DLD1 (cell line): ENCODE measurements at regions not wholly inside any gene's neighbourhood (a gene's known extent, or its start where the extent isn't known, plus 50 kb on each side); places are given as distances from the start of the nearest gene placed in this dataset.
"Not testable (repeated sequence)": the region's sequence is repeated elsewhere in the genome, so short reads cannot be mapped to it uniquely, and the experiment has no call there.

Experiments
- in situ Hi-C: cut with HindIII; loops from 2 replicates; pipeline ENCODE4 v1.10.0; 2017; ENCODE audit warnings: low sequenced_read_pairs

DNA sequence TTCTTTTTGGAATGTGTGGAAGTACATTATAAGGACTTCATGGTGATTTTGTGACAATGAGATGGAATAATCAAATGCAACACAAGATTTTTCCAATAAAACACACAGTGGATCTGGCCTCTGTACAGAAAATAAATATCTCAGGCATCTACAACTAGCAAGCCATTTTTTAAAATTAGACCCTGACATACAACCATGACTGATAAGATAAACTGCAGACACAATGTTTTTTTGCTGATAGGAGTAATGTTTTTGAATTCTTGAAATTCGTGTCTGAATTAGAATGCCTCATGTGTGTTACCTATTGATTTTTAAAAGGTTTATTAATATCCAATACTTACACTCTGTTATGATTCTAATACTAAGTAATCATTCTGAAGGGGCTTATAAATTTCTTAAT is 328.1 kb downstream of the HGF start:
- in situ Hi-C loops = no loop called here

DNA sequence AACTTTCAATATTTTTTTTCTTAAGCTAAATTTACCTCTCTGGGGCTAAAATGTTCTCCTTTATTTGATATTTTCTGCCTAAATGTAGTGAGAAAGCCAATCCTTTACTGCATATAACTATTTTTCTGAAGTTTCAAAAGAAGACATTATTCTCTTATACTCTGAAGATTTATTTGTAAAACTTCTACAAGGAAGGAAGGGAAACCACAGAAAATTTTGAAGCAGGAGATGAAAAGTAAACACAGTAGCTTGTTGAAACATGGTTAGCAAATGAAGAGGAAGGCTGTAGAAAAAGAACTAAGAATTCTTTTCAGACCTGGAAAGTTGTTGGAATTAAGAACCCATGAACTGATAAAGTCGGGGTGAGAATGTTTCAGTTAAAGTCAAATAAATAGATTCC is 330.3 kb downstream of the HGF start:
- in situ Hi-C loops = no loop called here

DNA sequence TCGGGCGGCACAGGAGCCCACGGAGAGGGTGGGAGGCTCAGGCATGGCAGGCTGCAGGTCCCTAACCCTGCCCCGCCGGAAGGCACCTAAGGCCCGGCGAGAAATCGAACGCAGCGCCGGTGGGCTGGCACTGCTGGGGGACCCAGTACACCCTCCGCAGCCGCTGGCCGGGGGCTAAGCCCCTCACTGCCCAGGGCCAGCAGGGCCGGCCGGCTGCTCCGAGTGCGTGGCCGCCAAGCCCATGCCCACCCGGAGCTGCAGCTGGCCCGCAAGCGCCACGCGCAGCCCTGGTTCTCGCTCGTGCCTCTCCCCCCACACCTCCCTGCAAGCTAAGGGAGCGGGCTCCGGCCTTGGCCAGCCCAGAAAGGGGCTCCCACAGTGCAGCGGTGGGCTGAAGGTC is 332.7 kb downstream of the HGF start:
- in situ Hi-C loops = not testable (repeated sequence)

DNA sequence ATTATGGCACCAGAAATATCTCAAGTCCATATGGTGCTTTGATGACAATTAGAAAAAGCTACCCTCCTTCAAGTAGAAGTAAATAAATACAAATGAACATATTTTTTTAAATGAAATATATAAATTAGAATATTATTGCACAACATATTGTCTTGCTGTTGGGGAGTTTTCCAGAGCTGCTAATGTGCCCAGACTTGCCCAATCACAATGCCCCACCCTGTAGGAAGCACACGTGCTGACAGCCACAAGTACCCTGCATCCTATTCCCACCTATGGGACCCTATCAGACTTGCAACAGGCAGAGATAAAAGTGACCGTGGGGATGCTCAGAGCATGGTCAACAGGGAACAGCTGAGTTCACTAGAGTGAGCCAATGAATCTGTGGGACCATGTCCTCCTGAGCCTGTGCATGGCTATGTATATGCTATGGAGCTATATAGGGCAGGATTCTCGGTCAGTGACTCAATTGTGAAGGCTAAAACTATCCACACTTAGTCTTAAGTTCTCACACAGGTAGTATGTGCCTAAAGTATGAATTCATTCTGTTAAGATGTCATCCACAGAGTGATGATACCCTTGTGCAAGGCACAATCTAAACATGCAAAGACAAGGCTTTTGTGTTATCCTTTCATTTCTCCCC is 336.0 kb downstream of the HGF start:
- in situ Hi-C loops = no loop called here

DNA sequence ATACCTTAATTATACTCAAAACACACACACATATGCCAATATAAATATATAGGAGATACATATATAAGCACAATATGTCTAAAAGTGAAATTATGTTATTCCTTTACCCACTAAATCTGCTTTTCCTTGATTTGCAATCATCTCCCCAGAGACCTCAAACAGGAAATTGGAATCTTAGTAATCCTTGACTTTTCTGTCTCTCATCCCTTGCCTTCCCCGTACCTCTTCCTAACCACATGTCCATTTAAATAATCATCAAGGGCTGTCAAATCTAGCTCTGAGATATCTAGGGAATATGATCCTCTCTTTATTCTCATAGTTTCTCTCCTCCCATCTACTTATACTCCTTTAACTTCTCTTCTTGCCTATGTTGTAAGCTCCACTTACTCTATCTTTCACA is 336.6 kb downstream of the HGF start:
- in situ Hi-C loops = no loop called here

DNA sequence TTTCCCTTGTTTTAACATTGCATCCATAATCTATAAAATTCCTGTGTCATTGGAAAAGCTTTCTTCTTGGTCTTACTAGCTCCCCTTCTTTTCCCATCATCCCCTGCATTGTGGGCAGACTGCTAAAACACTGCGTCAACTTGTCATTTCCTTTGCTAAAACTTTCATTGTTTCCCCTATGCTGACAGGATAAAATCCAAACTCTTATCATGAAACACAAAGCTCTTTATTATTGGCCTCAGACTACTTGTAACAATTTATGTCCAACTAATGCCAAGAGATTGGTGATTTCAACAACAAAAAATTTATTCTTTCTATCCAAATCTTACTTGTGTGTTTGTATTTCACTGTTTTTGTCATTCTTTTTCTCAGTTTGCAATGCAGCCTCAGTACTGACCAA is 339.1 kb downstream of the HGF start:
- in situ Hi-C loops = no loop called here

DNA sequence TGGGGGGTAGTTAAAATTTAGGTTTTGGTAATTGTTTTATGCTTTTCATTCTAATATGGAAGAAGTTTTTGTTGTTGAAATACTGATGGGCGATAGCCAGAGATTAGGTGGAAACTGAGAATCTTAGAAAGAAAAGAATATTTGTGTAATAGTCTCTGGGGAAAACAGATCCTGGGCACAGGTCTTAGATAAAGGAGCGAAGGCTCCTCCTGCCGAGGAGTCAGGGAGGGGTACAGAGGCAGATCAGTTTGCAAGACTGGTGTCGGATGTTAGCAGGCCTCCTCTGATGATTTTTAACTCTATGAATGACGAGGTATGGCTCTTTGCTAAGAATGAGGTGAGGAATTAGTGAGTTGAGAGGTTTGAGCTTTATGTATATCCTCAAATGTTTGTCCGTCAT is 339.7 kb downstream of the HGF start:
- in situ Hi-C loops = no loop called here

DNA sequence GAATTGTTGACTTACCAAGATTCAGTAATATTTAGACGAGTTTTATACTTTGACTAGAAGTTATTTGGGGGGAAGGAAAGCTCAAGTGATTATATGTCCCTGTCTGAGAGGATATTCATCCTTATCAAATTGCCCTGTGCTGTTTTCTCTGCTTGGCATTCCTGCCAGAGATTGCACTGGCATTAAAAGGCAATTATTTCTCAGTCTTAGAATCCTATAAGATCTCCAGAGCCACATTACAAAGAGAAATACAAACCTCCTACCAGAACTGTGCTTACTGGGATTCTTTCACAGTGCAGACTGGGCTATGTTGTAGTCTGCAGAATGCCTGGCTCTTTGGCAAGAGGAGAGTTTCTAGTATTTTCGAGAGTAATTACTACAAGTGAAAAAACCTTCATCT is 342.4 kb downstream of the HGF start:
- in situ Hi-C loops = no loop called here

DNA sequence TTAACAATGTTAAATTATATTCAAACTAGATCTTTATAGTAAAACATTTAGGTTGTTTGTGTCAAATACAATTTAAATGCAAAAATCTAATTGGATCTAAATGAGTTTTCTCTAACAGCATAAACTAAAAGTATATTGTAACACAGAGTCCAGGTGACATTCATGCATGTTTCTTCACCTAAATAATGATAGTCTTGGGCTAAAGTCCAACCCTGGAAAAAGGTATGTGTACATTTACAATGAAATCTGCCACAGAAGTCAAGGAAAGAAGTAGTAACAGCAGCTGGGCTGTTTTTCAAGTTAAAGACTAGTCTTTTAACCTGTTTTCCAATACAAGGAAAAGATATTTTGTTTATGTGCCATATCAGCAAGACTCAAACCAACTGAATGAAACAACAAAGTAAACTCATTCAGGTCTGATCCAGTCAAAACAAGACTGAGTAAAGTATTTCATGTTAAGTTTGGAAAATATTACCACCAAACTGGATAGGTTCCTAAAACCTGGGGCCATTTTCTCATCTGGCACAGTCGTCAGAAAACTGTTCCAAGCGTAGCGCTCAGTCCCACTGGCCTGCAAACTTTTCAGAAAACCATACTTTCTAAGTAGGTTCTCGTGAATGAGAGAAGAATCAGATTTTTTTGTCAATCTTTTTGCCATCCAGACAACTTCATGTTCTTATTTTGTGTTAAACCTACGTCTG is 349.2 kb downstream of the HGF start:
- in situ Hi-C loops = no loop called here

DNA sequence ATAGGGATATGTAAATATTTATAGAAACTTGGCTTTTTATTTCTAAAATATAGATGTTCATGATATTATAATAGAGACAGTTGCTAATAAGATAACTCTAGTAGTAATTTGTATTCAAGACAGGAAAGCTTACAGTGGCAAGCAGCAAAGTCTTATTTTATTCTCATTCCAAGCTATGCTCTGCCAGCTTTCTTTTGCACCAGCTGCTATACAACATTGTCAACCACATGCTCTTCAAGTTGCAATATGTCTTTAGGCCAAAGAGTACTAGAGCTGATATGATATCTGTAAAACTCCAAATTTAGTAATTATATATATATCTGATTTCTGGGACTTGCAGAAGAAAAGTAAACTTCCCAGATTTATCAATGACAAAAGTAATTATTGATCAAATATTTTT is 350.1 kb downstream of the HGF start:
- in situ Hi-C loops = no loop called here

DNA sequence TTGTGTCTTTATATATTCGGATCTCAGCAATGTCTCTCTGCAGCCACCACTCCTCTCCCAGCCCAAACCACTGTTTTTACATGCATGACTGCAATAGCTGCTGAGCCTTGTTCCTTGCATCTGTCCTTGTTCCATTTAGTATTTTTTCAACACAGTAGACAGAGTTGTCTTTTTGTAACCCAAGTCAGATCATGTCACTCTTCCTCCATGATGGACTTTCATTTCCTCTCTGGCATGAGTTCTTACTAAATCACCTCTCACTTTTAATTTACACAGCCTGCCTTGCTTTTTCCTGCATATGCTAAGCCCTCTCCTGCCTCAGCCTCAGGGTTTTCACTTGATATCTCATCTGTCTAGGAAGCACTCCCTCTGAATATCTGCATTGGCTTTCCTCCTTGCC is 353.2 kb downstream of the HGF start:
- in situ Hi-C loops = no loop called here

DNA sequence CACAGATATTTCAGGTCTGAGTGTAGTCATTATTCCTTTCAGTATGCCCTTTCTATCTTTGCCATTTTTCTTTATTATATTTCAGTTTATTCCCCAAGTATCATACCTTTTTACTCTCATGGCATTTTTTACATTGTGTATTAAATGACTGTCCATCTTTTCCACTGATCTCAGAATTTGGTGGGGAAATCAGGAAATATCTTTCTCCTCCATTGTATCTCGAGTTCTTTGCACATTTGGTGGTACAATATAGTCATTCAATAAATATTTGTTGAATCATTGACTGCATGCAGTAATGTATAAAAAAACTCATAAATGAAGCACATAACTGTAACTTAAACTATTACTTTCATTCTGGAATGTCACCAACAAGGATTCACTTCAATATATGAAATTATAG is 354.7 kb downstream of the HGF start:
- in situ Hi-C loops = no loop called here

DNA sequence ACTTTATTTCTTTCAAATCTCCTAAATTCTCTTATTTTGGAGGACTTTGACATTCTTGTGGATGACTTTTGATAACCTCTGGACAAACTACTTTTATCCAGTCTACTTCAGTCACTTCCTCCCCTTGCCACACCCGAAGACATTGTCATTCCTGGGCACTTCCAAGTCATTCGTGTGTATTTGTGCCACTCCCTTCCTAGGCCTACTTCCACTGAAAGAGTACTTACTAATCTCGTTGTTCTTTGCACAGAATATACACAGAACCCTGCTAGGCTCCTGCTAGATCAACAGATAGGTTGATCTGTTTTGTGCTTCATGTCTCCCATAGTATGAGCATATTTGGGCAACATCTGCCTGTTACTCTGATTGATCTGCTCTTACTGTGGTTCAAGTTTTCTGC is 355.4 kb downstream of the HGF start:
- in situ Hi-C loops = no loop called here

DNA sequence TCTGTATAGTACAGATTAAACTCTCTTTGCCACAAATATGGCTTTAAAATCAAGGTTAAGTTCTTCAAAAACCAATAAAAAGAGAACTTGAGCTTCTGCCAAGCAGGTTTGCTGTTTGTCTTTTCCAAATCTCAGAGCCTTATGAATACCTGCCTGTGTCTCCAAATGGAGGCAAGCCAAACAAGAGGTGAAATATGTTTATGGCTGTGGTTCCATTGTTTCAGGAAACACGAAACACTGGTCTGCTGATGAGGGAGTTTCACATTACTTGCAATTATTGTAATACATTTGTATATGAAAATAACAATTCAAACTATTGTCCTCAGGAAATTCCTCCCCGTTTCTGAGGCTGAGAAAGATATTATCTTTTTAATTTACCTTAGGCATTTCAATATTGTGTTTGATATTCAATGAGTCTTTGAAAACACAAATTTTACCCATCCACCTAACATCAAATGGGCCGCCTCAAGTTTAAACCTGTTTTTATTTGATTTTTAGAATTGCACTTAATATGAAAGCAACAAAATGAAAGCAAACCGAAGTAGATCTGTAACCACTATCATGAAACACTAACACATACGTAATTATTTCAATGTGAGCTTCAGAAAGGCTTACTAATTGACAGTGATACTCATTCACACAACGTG is 359.3 kb downstream of the HGF start:
- in situ Hi-C loops = no loop called here

DNA sequence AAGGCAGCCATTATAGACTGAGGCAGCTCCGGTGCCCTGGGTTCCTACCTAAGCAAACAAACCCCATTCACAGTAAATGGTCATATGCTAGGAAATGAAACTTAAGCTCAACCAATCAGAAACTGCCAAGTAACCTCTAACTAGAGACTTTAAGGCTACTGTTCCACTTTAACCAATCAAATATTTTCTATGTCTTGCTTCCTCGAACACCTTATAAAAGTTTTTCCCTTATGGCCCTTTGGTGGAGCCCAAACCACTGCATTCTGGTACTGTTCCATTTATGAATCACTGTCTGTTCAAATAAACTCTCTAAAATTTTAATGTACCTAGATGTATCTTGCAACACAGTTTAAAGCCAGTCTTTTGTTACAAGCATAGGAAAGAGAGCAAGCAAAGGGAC is 361.1 kb downstream of the HGF start:
- in situ Hi-C loops = no loop called here

DNA sequence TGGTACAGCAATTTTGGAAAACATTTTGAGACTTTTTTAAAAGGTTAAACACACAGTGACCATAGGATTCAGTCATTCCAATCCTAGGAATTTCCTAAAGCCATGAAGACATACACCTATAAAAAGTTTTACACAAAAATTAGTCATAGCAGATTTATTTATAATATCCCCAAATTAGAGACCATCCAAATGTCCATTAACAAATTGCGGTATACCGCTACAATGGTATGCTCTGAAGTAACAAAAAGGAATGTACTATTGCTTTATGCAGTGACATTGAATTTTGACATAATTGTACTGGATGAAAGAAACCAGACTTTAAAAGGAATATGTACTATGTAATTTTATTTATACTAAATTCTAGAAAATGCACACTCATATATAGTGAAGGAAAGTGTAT is 362.8 kb downstream of the HGF start:
- in situ Hi-C loops = no loop called here

DNA sequence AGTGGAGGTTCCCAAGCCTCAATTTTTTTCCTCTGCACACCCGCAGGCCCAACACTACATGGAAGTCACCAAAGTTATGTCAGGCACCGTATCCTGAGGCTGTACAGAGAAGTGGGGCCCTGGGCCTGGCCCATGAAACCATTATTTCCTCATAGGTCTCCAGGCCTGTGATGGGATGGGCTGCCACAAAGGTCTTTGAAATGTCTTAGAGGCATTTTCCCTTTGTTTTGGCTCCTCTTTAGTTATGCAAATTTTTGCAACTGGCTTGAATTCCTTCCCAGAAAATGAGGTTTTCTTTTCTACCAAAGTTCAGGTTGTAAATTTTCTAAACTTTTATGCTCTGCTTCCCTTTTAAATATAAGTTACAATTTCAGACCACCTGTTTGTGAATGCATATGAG is 365.2 kb downstream of the HGF start:
- in situ Hi-C loops = no loop called here

DNA sequence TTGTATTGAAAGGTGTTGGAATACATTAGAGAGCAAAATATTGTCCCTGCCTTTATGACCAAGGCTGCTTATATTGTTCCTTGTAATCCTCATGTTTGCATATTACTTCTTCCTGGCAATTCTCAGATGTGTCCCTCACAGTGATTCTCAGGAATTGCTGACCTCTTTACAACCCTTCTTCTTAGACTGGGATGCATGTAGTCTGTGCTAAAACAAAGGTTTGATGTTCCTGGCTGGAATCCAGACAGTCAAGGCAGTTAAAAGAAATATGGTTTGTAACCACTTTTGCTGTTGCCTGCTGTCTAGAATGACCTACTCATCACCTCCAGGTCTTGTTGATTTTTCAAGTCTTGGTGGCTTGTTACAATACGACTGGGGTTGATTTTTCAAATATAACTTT is 367.6 kb downstream of the HGF start:
- in situ Hi-C loops = no loop called here

DNA sequence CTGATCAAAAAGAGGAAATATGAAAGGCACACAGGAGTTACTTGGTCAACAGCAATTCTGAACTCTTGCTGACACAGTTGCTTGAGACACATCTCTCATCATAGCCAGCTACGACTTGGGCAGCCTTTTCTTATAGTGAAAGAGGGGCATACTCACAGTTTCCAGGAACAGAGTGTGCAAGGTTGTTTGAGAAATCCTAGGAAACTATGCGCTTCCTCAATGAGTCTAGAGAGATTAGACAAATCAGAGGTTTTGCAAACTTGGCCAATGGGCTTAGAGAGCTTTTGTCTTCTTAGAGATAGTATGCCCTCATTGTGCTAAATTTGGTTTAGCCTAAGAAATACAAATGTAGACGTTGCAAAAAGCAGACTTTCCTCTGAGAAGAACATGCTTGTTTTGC is 370.4 kb downstream of the HGF start:
- in situ Hi-C loops = no loop called here

DNA sequence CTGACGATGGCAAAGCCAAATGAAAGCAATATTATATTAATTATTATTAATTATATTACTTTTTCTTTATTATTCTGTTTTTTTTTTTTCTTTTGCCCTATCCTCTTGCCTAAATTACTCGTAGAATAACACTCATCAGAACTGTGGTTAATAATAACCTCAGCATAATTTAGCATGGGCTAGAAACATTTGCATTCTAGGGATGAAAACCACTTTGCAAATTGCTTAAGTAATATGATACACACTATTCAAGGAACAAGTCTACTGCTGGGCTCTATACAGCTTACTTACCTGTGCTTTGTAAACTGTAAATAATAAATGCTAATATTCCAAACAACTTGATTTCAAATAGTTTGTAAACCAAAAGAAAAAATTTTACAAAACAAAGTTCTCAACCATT is 375.8 kb downstream of the HGF start:
- in situ Hi-C loops = no loop called here

DNA sequence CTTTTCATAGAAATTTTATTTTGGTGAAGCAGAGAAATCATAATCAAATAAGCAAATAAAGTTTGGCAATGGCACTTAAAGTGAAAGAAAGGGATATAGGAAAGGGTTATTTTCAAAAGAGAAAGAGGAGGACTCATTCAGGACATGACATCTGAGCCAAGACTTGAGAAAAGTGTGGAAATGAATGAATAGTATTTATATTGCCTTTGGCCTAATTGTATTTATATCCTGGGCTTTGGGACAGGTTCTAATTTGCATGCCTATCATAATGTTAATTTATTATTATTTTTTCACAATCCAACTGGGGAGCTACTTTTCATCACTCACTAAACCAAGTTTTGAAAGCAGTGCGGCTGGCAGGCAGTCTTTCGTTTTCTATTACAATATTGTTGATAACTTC is 376.8 kb downstream of the HGF start:
- in situ Hi-C loops = no loop called here

DNA sequence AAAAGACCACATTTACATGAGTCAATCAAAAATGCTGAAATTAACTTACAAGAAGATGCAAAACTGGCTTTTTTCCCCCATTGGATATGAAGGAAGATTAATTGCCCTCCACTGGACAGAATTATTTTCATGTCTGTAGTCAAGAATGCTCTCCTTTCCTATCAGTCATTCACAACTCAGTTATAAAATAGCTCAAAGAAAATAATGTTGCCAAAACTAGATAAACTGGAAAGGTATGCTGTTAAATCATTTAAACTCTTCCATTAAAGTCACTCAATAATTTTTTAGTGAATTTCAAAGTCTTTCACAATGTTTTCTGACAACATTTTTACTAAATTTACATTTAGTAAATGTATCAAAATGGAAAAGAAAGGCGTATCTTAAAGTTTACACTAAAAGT is 384.5 kb downstream of the HGF start:
- in situ Hi-C loops = no loop called here

DNA sequence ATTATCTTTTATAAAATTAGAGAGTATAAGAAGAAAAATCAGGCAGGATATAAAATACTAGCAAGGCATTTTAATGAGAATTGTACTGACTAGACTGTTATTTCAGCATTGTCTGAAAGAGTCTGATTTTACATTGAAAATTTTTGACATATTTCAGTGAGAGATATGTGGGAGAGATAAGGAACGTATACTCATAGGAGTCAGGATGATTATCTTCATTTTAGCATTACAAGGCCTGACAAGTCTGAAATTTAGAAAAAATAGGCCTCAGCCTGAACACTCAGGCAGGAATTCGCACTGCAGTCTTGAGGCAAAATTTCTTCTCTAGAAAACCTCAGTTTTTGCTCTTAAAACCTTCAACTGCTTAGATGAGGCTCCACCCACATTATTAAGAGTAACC is 386.0 kb downstream of the HGF start:
- in situ Hi-C loops = no loop called here
